Karpas-422 (cell line): ENCODE measurements at regions not wholly inside any gene's neighbourhood (a gene's known extent, or its start where the extent isn't known, plus 50 kb on each side); places are given as distances from the start of the nearest gene placed in this dataset.
"Not testable (repeated sequence)": the region's sequence is repeated elsewhere in the genome, so short reads cannot be mapped to it uniquely, and the experiment has no call there.

Experiments used
- DNase-seq: peaks from one replicate; pipeline ENCODE4 v3.0.0-alpha.2; 2015
- H2AFZ ChIP-seq: fragments of 200-600 bp; sonication (generic); 2 replicates; pipeline ENCODE4 v1.6.1; 2014; ENCODE audit warnings: antibody characterized with exemption, low read length, mixed read lengths
- H3K27ac ChIP-seq: fragments of 200-600 bp; sonication (generic); 2 replicates; pipeline ENCODE4 v1.5.1; 2014; ENCODE audit warnings: mild to moderate bottlenecking, low read length, moderate library complexity
- H3K27me3 ChIP-seq: fragments of 200-600 bp; sonication (generic); 2 replicates; pipeline ENCODE4 v1.6.1; 2014; ENCODE audit warnings: low read length, mixed read lengths
- H3K36me3 ChIP-seq: fragments of 200-600 bp; sonication (generic); 2 replicates; pipeline ENCODE4 v1.6.1; 2014; ENCODE audit warnings: low read length, mixed read lengths; ENCODE audit not compliant: insufficient read depth
- H3K4me1 ChIP-seq: fragments of 200-600 bp; sonication (generic); 2 replicates; pipeline ENCODE4 v1.6.1; 2014; ENCODE audit warnings: mild to moderate bottlenecking, low read length, mixed read lengths
- H3K4me2 ChIP-seq: fragments of 200-600 bp; sonication (generic); 2 replicates; pipeline ENCODE4 v1.6.1; 2014; ENCODE audit warnings: low read length, low read depth, mild to moderate bottlenecking; ENCODE audit not compliant: poor library complexity, severe bottlenecking
- H3K4me3 ChIP-seq: fragments of 200-600 bp; sonication (generic); 2 replicates; pipeline ENCODE4 v1.5.1; 2014; ENCODE audit warnings: mild to moderate bottlenecking, antibody characterized with exemption, low read length, mixed read lengths
- H3K79me2 ChIP-seq: fragments of 200-600 bp; sonication (generic); 2 replicates; pipeline ENCODE4 v1.6.1; 2014; ENCODE audit warnings: mild to moderate bottlenecking, low read length, mixed read lengths
- H3K9ac ChIP-seq: fragments of 200-600 bp; sonication (generic); 2 replicates; pipeline ENCODE4 v1.6.0; 2014; ENCODE audit warnings: low read length
- H3K9me2 ChIP-seq: fragments of 200-600 bp; sonication (generic), shearing (Covaris generic); replicated peaks from 2 replicates; pipeline ENCODE4 v1.6.0; 2014; ENCODE audit warnings: mild to moderate bottlenecking, low read length, moderate library complexity; ENCODE audit not compliant: insufficient read depth
- H3K9me3 ChIP-seq: fragments of 300-700, 200-600 bp; sonication (generic); 2 replicates; pipeline ENCODE4 v1.6.1; 2014; ENCODE audit warnings: low read length, mixed read lengths
- H4K20me1 ChIP-seq: fragments of 200-600 bp; sonication (generic); 2 replicates; pipeline ENCODE4 v1.6.1; 2014; ENCODE audit warnings: mild to moderate bottlenecking, antibody characterized with exemption, low read length, low read depth; ENCODE audit not compliant: insufficient read depth

GRCh38 chrX:25442499-25442898 lies 426.7 kb upstream of the ARX start:
- Histone ChIP-seq H3K9me3 (no peaks in the 10 kb centered on the region), H3K9ac (no peak overlapping the region), H3K4me3 (no peak overlapping the region), H3K27me3 (no peaks in the 10 kb centered on the region), H4K20me1 (no peaks in the 10 kb centered on the region), H2AFZ (no peak overlapping the region), H3K4me1 (no peaks in the 10 kb centered on the region), H3K27ac (no peak overlapping the region), H3K4me2 (no peak overlapping the region), H3K36me3 (no peaks in the 10 kb centered on the region), H3K9me2 (no peaks in the 10 kb centered on the region), H3K79me2 (no peaks in the 10 kb centered on the region)
- no peak for DNase-seq

DNA sequence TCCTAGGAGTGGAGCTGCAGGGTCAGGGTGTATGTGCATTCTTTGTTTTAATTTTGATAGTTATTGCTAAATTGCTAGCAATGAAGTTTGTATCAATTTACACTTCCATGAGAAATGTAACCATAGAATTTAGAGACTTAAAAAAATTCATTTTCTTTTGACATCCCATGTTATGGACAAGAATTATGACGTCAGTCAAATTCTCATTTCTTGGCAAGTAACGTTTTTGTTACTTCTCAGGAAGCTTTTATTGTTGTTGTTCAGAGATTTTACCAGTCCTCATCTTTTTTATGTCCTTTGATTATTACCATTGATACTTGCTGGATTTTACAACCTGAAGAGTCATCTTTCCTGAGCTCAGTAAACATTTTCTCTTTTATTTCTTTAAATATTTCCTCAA lies 417.5 kb upstream of the ARX start:
- Histone ChIP-seq H3K4me1 (no peaks in the 10 kb centered on the region), H3K4me2 (no peak overlapping the region), H3K36me3 (no peaks in the 10 kb centered on the region), H3K79me2 (no peaks in the 10 kb centered on the region), H3K9ac (no peak overlapping the region), H2AFZ (no peak overlapping the region), H3K27ac (no peak overlapping the region), H3K9me2 (no peaks in the 10 kb centered on the region), H3K4me3 (no peak overlapping the region), H3K9me3 (no peaks in the 10 kb centered on the region; the same call in 1 of the 2 replicates), H3K27me3 (no peaks in the 10 kb centered on the region), H4K20me1 (no peaks in the 10 kb centered on the region)
- DNase-seq = no peak

DNA sequence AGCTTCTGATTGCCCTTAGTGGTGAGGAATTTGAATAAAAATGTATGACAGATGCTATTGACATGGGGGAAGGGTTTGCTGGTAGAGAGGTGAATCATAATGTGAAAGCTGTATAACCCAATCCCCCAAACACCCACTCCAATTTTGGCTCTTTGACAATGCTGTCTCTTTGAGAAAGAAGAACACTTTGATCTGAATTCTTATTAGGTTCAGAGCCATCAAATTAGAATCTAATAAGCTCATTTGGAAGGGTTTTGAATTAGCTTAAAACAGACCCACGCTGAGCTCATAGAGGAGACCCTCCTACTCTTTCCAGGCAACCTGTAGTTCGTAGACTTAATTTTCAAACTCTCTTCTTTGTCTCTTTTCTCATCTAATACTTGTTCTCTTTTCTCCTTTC lies 416.6 kb upstream of the ARX start:
- Histone ChIP-seq H3K27ac (no peak overlapping the region), H3K9ac (no peak overlapping the region), H3K4me2 (no peak overlapping the region), H4K20me1 (no peaks in the 10 kb centered on the region), H3K9me2 (no peaks in the 10 kb centered on the region), H3K4me1 (no peaks in the 10 kb centered on the region), H3K27me3 (no peaks in the 10 kb centered on the region), H3K79me2 (no peaks in the 10 kb centered on the region), H3K36me3 (no peaks in the 10 kb centered on the region), H3K4me3 (no peak overlapping the region), H2AFZ (no peak overlapping the region), H3K9me3 (no peaks in the 10 kb centered on the region; the same call in 1 of the 2 replicates)
- no peak for DNase-seq

GRCh38 chrX:25427873-25428555 lies 412.2 kb upstream of the ARX start:
- H3K27me3 ChIP-seq = no peaks in the 10 kb centered on the region
- no peak overlapping the region for H3K27ac ChIP-seq
- H3K4me2 ChIP-seq = no peak overlapping the region
- no peak overlapping the region for H3K9ac ChIP-seq
- DNase-seq = peak; percentile 43
- no peaks in the 10 kb centered on the region for H3K4me1 ChIP-seq
- no peaks in the 10 kb centered on the region for H3K36me3 ChIP-seq
- H3K79me2 ChIP-seq = no peaks in the 10 kb centered on the region
- no peaks in the 10 kb centered on the region for H4K20me1 ChIP-seq
- H2AFZ ChIP-seq = no peak overlapping the region
- no peaks in the 10 kb centered on the region; the same call in 1 of the 2 replicates for H3K9me3 ChIP-seq
- H3K9me2 ChIP-seq = no peaks in the 10 kb centered on the region
- no peak overlapping the region for H3K4me3 ChIP-seq

- H4K20me1 ChIP-seq, H3K36me3 ChIP-seq, H3K9me2 ChIP-seq, H3K4me1 ChIP-seq, DNase-seq, H3K79me2 ChIP-seq, H3K4me2 ChIP-seq, H3K4me3 ChIP-seq, H3K27ac ChIP-seq, H3K9ac ChIP-seq, H3K9me3 ChIP-seq, H2AFZ ChIP-seq, H3K27me3 ChIP-seq: not testable (repeated sequence)
Measured at GRCh38 chrX:25404163-25404562, 388.4 kb upstream of the ARX start.

DNA sequence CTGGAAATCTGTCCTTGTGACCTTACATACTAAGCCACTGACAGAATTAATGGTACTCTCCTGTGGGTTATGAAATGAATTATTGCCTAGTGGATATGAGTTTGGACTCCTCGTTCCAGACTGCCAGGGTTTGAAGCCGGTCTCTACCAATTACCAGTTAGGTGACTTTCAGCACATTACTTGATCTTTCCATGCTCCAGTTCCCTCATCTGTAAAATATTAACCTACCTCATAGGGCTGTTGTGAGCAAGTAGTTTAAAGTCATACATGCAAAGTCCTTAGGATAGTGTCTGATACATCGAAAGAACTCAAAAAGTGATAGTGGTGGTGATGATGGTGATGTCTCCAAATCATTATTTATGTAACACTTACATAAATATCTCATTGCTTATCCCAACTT lies 373.5 kb upstream of the ARX start:
- H3K27ac ChIP-seq = no peak overlapping the region
- H3K9ac ChIP-seq = no peak overlapping the region
- H3K4me3 ChIP-seq = no peak overlapping the region
- H3K4me1 ChIP-seq = no peaks in the 10 kb centered on the region
- no peaks in the 10 kb centered on the region for H3K79me2 ChIP-seq
- no peak overlapping the region for H2AFZ ChIP-seq
- H3K9me3 ChIP-seq = peaks cover 2% of the 10 kb centered on the region; the same call in 1 of the 2 replicates
- H3K4me2 ChIP-seq = no peak overlapping the region
- H3K27me3 ChIP-seq = no peaks in the 10 kb centered on the region
- DNase-seq = no peak
- H3K36me3 ChIP-seq = no peaks in the 10 kb centered on the region
- no peaks in the 10 kb centered on the region for H4K20me1 ChIP-seq
- no peaks in the 10 kb centered on the region for H3K9me2 ChIP-seq

- Histone ChIP-seq H3K4me3 (no peak overlapping the region), H2AFZ (no peak overlapping the region), H3K9me2 (no peaks in the 10 kb centered on the region)
Measured at GRCh38 chrX:25383196-25383595, 367.4 kb upstream of the ARX start.

GRCh38 chrX:25356456-25356855 lies 340.7 kb upstream of the ARX start:
- DNase-seq = no peak
- Histone ChIP-seq H3K9me3 (no peaks in the 10 kb centered on the region), H3K27me3 (no peaks in the 10 kb centered on the region), H3K36me3 (no peaks in the 10 kb centered on the region), H4K20me1 (no peaks in the 10 kb centered on the region), H3K4me1 (no peaks in the 10 kb centered on the region), H3K79me2 (no peaks in the 10 kb centered on the region), H3K27ac (no peak overlapping the region), H3K9ac (no peak overlapping the region), H3K9me2 (no peaks in the 10 kb centered on the region), H2AFZ (no peak overlapping the region), H3K4me3 (no peak overlapping the region), H3K4me2 (no peak overlapping the region)

More at GRCh38 chrX:25383196-25383595, 367.4 kb upstream of the ARX start:
- peaks cover 3% of the 10 kb centered on the region for H3K9me3 ChIP-seq
- H3K79me2 ChIP-seq = no peaks in the 10 kb centered on the region
- H3K27me3 ChIP-seq = no peaks in the 10 kb centered on the region
- H3K4me2 ChIP-seq = no peak overlapping the region
- DNase-seq = no peak
- H3K4me1 ChIP-seq = no peaks in the 10 kb centered on the region
- no peak overlapping the region for H3K27ac ChIP-seq
- H4K20me1 ChIP-seq = no peaks in the 10 kb centered on the region
- H3K9ac ChIP-seq = no peak overlapping the region
- no peaks in the 10 kb centered on the region for H3K36me3 ChIP-seq
